NOMO-1 treated with DMSO at 0.1 percent for 48 hours (cell line): ENCODE measurements at regions not wholly inside any gene's neighbourhood (a gene's known extent, or its start where the extent isn't known, plus 50 kb on each side); places are given as distances from the start of the nearest gene placed in this dataset.
"Not testable (repeated sequence)": the region's sequence is repeated elsewhere in the genome, so short reads cannot be mapped to it uniquely, and the experiment has no call there.

Experiments
- DNase-seq: peaks from one replicate; lab custom pipeline; 2025; ENCODE audit not compliant: unreplicated experiment; lab: John Stamatoyannopoulos, UW

- DNase-seq = no peak
Observed at GRCh38 chr16:51237207-51237606, 86.1 kb upstream of the SALL1 start.

GRCh38 chr16:51236583-51236982 lies 85.5 kb upstream of the SALL1 start:
- no peak for DNase-seq

- DNase-seq = no peak
Observed at GRCh38 chr16:51231702-51232101, 80.6 kb upstream of the SALL1 start.

- DNase-seq = not testable (repeated sequence)
Observed at GRCh38 chr16:51230035-51230434, 79.0 kb upstream of the SALL1 start.

- no peak for DNase-seq
Observed at GRCh38 chr16:51228097-51228659, 77.1 kb upstream of the SALL1 start.

GRCh38 chr16:51225878-51226277 lies 74.8 kb upstream of the SALL1 start:
- no peak for DNase-seq

- no peak for DNase-seq
Observed at GRCh38 chr16:51224317-51224716, 73.2 kb upstream of the SALL1 start.

- no peak for DNase-seq
Observed at GRCh38 chr16:51222016-51222415, 70.9 kb upstream of the SALL1 start.

GRCh38 chr16:51211148-51211547 lies 60.1 kb upstream of the SALL1 start:
- DNase-seq = no peak

- no peak for DNase-seq
Observed at GRCh38 chr16:51210087-51210486, 59.0 kb upstream of the SALL1 start.

- DNase-seq = no peak
Observed at GRCh38 chr16:51201604-51202003, 50.5 kb upstream of the SALL1 start.
